ENCODE measurements at regions not wholly inside any gene's neighbourhood (a gene's known extent, or its start where the extent isn't known, plus 50 kb on each side); places are given as distances from the start of the nearest gene placed in this dataset.

DNA sequence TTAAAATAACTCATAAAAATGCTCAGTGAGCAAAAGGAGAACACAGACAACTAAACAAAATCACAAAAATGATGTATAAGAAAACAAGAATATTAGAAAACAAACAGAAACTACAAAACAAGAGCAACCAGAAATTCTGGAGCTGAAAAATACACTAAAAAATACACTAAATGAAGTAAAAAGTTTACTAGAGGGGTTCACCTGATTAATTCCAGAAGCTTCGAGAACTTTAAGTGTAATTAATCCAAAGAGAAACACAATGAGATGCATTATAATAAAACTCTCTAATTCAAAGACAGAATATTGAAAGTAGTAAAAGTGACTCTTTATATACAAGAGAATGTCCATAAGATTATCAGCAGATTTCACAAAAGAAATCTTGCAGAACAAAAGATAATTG, 558.4 kb downstream of the CCER1 start:
- ChIA-PET CTCF (no interaction called here), SMC1A (ENCODE audit: uncharacterized antibody, unreplicated experiment) (interaction anchor here (1.6 kb wide), 1 partner anchor 10 kb away, joined by 3 read pairs; no protein-coding TSS in a partner anchor), RAD21 (ENCODE audit: unreplicated experiment) (no interaction called here), POLR2A (no interaction called here)
- no peak overlapping the region for H3K4me2 ChIP-seq (ENCODE audit: control insufficient read depth, insufficient read depth)
- no TSS peak for BruUV-seq (replicated peaks)
- no peaks in the 10 kb centered on the region for H3K79me2 ChIP-seq (ENCODE audit: control insufficient read depth, insufficient read depth, low read length)
- H3K9ac ChIP-seq (ENCODE audit: control insufficient read depth, insufficient read depth, low read length), result no peak overlapping the region
- no peak for TF ChIP-seq ZSCAN29 (IDR thresholded peaks at IDR 0.05)
- TF ChIP-seq SPI1 (IDR thresholded peaks at IDR 0.05; ENCODE audit: borderline replicate concordance, insufficient read depth, low read depth, low read length), result no peak
- no peak for TF ChIP-seq POLR2AphosphoS5 (IDR thresholded peaks at IDR 0.05; ENCODE audit: low read length)
- TF ChIP-seq IKZF2 (IDR thresholded peaks at IDR 0.05), result no peak
- TF ChIP-seq, protein P1, sequence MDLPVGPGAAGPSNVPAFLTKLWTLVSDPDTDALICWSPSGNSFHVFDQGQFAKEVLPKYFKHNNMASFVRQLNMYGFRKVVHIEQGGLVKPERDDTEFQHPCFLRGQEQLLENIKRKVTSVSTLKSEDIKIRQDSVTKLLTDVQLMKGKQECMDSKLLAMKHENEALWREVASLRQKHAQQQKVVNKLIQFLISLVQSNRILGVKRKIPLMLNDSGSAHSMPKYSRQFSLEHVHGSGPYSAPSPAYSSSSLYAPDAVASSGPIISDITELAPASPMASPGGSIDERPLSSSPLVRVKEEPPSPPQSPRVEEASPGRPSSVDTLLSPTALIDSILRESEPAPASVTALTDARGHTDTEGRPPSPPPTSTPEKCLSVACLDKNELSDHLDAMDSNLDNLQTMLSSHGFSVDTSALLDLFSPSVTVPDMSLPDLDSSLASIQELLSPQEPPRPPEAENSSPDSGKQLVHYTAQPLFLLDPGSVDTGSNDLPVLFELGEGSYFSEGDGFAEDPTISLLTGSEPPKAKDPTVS (IDR thresholded peaks at IDR 0.05; ENCODE audit: low read depth, low read length), result peak; percentile 71; the same call in 1 of the 2 replicates
- TF ChIP-seq EED (IDR thresholded peaks at IDR 0.05; ENCODE audit: low read depth), result no peak
- TF ChIP-seq RCOR1 (conservative IDR thresholded peaks at IDR 0.05; ENCODE audit: low read depth, low read length), result no peak
- no peak for TF ChIP-seq CEBPB (IDR thresholded peaks at IDR 0.05; ENCODE audit: borderline replicate concordance in 1 of 2, low read depth in 2 of 2, low read length in 2 of 2)
- intact Hi-C loops (cut with micrococcal nuclease; ENCODE audit: unreplicated experiment) (no loop called here), in situ Hi-C loops (cut with MboI) (no loop called here)
- no peak overlapping the region for H3K27ac ChIP-seq (ENCODE audit: control insufficient read depth, insufficient read depth)
- no peak overlapping the region for H2AFZ ChIP-seq (ENCODE audit: control insufficient read depth, low read depth, low read length)
- no peaks in the 10 kb centered on the region for H4K20me1 ChIP-seq (ENCODE audit: control insufficient read depth, insufficient read depth)
- H3K27me3 ChIP-seq (replicated peaks in 1 of 2; ENCODE audit: control insufficient read depth in 2 of 2, insufficient read depth in 2 of 2, low read length in 1 of 2), result no peaks in the 10 kb centered on the region
- FAIRE-seq (no peak), ATAC-seq (no peak), DNase-seq (ENCODE audit: low read depth, low spot score) (no peak)
- no peaks in the 10 kb centered on the region for H3K36me3 ChIP-seq (ENCODE audit: control insufficient read depth in 2 of 2, insufficient read depth in 2 of 2, low read length in 1 of 2)
- 0% methylated on average over 1 of the region's 1 CpG for WGBS (ENCODE audit: insufficient coverage, insufficient replicate concordance, low lambda C conversion rate, missing lambda C conversion rate)
- no peaks in the 10 kb centered on the region for H3K4me1 ChIP-seq (ENCODE audit: control insufficient read depth, insufficient read depth, low read length)
- H3K9me3 ChIP-seq (replicated peaks; ENCODE audit: control insufficient read depth, insufficient read depth, low read length), result no peaks in the 10 kb centered on the region; the same call in 2 of the 3 replicates
- H3K4me3 ChIP-seq, result no peak overlapping the region

All from GM12878 (cell line).